Liver (tissue), 8 donors: ENCODE measurements at regions not wholly inside any gene's neighbourhood (a gene's known extent, or its start where the extent isn't known, plus 50 kb on each side); places are given as distances from the start of the nearest gene placed in this dataset.

Experiments used
- DNase-seq: peaks from one replicate; pipeline ENCODE4 v3.0.0-alpha.2; 2017; ENCODE audit warnings: low spot score
- H3K27ac ChIP-seq, 2 donors: one replicate each; pipeline ENCODE4 v1.7.0; 2013; ENCODE audit warnings: inconsistent platforms in 2 of 2, low read length in 2 of 2, control low read depth in 1 of 2, low read depth in 1 of 2, mild to moderate bottlenecking in 1 of 2
- H3K27me3 ChIP-seq, 4 donors: one replicate each; pipeline versions ENCODE4 v1.6.1 to v1.7.0; 2013; ENCODE audit warnings: low read length in 3 of 4, inconsistent platforms in 1 of 4, mild to moderate bottlenecking in 1 of 4, moderate library complexity in 1 of 4; ENCODE audit not compliant: control insufficient read depth in 4 of 4, insufficient read depth in 4 of 4
- H3K36me3 ChIP-seq, 4 donors: one replicate each; pipeline versions ENCODE4 v1.6.1 to v1.7.0; 2013; ENCODE audit warnings: low read length in 3 of 4, mild to moderate bottlenecking in 3 of 4, low read depth in 1 of 4, moderate library complexity in 1 of 4; ENCODE audit not compliant: control insufficient read depth in 4 of 4, insufficient read depth in 3 of 4
- H3K4me1 ChIP-seq, 4 donors: one replicate each; pipeline versions ENCODE4 v1.6.1 to v1.7.0; 2013; ENCODE audit warnings: low read length in 3 of 4, mild to moderate bottlenecking in 3 of 4, moderate library complexity in 1 of 4; ENCODE audit not compliant: control insufficient read depth in 4 of 4, insufficient read depth in 4 of 4
- H3K4me3 ChIP-seq, 3 donors: one replicate each; pipeline versions ENCODE4 v1.6.1 to v1.7.0; 2013; ENCODE audit warnings: low read length in 3 of 3, control low read depth in 1 of 3, low read depth in 1 of 3, mild to moderate bottlenecking in 1 of 3
- H3K9ac ChIP-seq, 2 donors: one replicate each; pipeline ENCODE4 v1.7.0; 2013; ENCODE audit warnings: low read length in 2 of 2, mild to moderate bottlenecking in 2 of 2, moderate library complexity in 2 of 2, control low read depth in 1 of 2, low read depth in 1 of 2
- H3K9me3 ChIP-seq, 4 donors: one replicate each; pipeline versions ENCODE4 v1.6.1 to v1.7.0; 2013; ENCODE audit warnings: low read length in 3 of 4; ENCODE audit not compliant: control insufficient read depth in 4 of 4
- ATF3 ChIP-seq: IDR thresholded peaks from 2 replicates; pipeline ENCODE4 v1.6.1; 2016; ENCODE audit warnings: antibody characterized with exemption
- EGR1 ChIP-seq, 2 donors: IDR thresholded peaks; 2 replicates each; pipeline ENCODE4 v1.6.1; 2016 to 2018; ENCODE audit warnings: antibody characterized with exemption in 2 of 2, low read depth in 2 of 2
- FOXA1 ChIP-seq: IDR thresholded peaks from 2 replicates; pipeline ENCODE4 v1.6.1; 2016; ENCODE audit warnings: antibody characterized with exemption
- FOXA2 ChIP-seq: IDR thresholded peaks from 2 replicates; pipeline ENCODE4 v1.6.1; 2016; ENCODE audit warnings: antibody characterized with exemption
- GABPA ChIP-seq, 2 donors: IDR thresholded peaks in 1 of 2; conservative IDR thresholded peaks in 1 of 2; 2 replicates each; pipeline ENCODE4 v1.6.1; 2016; ENCODE audit warnings: antibody characterized with exemption in 2 of 2, mild to moderate bottlenecking in 1 of 2, moderate library complexity in 1 of 2
- HNF4A ChIP-seq, 2 donors: conservative IDR thresholded peaks; 2 replicates each; pipeline ENCODE4 v1.6.1; 2016; ENCODE audit warnings: antibody characterized with exemption in 2 of 2, mild to moderate bottlenecking in 2 of 2
- HNF4G ChIP-seq: IDR thresholded peaks from 2 replicates; pipeline ENCODE4 v1.6.1; 2016; ENCODE audit warnings: antibody characterized with exemption
- JUND ChIP-seq, 2 donors: IDR thresholded peaks; 2 replicates each; pipeline ENCODE4 v1.6.1; 2016; ENCODE audit warnings: antibody characterized with exemption in 2 of 2
- NR2F2 ChIP-seq: IDR thresholded peaks from 2 replicates; pipeline ENCODE4 v1.6.1; 2016; ENCODE audit warnings: antibody characterized with exemption
- RAD21 ChIP-seq, 2 donors: IDR thresholded peaks; 2 replicates each; pipeline ENCODE4 v1.6.1; 2016; ENCODE audit warnings: antibody characterized with exemption in 2 of 2, mild to moderate bottlenecking in 2 of 2
- RXRA ChIP-seq, 2 donors: IDR thresholded peaks; 2 replicates each; pipeline ENCODE4 v1.6.1; 2017 to 2018; ENCODE audit warnings: antibody characterized with exemption in 2 of 2, mild to moderate bottlenecking in 1 of 2
- SP1 ChIP-seq: IDR thresholded peaks from 2 replicates; pipeline ENCODE4 v1.6.1; 2018; ENCODE audit warnings: antibody characterized with exemption, mild to moderate bottlenecking
- TAF1 ChIP-seq: conservative IDR thresholded peaks from 2 replicates; pipeline ENCODE4 v1.6.1; 2016; ENCODE audit warnings: antibody characterized with exemption, mild to moderate bottlenecking
- YY1 ChIP-seq: IDR thresholded peaks from 2 replicates; pipeline ENCODE4 v1.6.1; 2016; ENCODE audit warnings: antibody characterized with exemption, mild to moderate bottlenecking
- WGBS: extraction: QIAGEN DNeasy Blood & Tissue Kit; methylation state at CpG from one replicate; pipeline ENCODE4 v1.1.7; 2013; 5-methylcytosine and 5-hydroxymethylcytosine counted together
- TF ChIP-seq, protein P1 (sequence below): IDR thresholded peaks from 2 replicates; pipeline ENCODE4 v1.6.1; 2016; ENCODE audit warnings: antibody characterized with exemption, mild to moderate bottlenecking
- TF ChIP-seq, protein P2 (sequence below): IDR thresholded peaks from 2 replicates; pipeline ENCODE4 v1.6.1; 2016; ENCODE audit warnings: antibody characterized with exemption
- TF ChIP-seq, protein P3 (sequence below): IDR thresholded peaks from 2 replicates; pipeline ENCODE4 v1.6.1; 2016; ENCODE audit warnings: antibody characterized with exemption
- TF ChIP-seq, protein P4 (sequence below): fragments of 150-350 bp; IDR thresholded peaks from 2 replicates; pipeline ENCODE4 v1.5.1; 2017; ENCODE audit warnings: improper control_type of control experiment, low read depth, low read length; ENCODE audit not compliant: missing input control
- donor health status: healthy.
- donor health status: healthy.
- donor health status: healthy.
- donor health status: healthy.
- donor health status: healthy.

- 62% methylated on average over 4 of the region's 4 CpGs for WGBS
These were observed 170.6 kb upstream of the FAM9B start for GRCh38 chrX:9204560-9204959.

More at GRCh38 chrX:9204560-9204959, 170.6 kb upstream of the FAM9B start:
- no peak overlapping the region for H3K9ac ChIP-seq
- H3K9me3 ChIP-seq = no peaks in the 10 kb centered on the region
- TF ChIP-seq NR2F2 (no peak), EGR1 (IDR thresholded peaks at IDR 0.05; ENCODE audit: low read depth in 2 of 2) (no peak), YY1 (no peak), HNF4G (no peak), ATF3 (no peak), JUND (IDR thresholded peaks at IDR 0.05) (no peak), GABPA (IDR thresholded peaks at IDR 0.05 in 1 of 2, conservative IDR thresholded peaks at IDR 0.05 in 1 of 2) (no peak), TAF1 (no peak), RAD21 (IDR thresholded peaks at IDR 0.05) (no peak), FOXA1 (no peak), HNF4A (conservative IDR thresholded peaks at IDR 0.05) (no peak), FOXA2 (no peak), RXRA (IDR thresholded peaks at IDR 0.05) (no peak), SP1 (no peak)
- TF ChIP-seq, protein P1, sequence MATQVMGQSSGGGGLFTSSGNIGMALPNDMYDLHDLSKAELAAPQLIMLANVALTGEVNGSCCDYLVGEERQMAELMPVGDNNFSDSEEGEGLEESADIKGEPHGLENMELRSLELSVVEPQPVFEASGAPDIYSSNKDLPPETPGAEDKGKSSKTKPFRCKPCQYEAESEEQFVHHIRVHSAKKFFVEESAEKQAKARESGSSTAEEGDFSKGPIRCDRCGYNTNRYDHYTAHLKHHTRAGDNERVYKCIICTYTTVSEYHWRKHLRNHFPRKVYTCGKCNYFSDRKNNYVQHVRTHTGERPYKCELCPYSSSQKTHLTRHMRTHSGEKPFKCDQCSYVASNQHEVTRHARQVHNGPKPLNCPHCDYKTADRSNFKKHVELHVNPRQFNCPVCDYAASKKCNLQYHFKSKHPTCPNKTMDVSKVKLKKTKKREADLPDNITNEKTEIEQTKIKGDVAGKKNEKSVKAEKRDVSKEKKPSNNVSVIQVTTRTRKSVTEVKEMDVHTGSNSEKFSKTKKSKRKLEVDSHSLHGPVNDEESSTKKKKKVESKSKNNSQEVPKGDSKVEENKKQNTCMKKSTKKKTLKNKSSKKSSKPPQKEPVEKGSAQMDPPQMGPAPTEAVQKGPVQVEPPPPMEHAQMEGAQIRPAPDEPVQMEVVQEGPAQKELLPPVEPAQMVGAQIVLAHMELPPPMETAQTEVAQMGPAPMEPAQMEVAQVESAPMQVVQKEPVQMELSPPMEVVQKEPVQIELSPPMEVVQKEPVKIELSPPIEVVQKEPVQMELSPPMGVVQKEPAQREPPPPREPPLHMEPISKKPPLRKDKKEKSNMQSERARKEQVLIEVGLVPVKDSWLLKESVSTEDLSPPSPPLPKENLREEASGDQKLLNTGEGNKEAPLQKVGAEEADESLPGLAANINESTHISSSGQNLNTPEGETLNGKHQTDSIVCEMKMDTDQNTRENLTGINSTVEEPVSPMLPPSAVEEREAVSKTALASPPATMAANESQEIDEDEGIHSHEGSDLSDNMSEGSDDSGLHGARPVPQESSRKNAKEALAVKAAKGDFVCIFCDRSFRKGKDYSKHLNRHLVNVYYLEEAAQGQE = no peak
- TF ChIP-seq, protein P2, sequence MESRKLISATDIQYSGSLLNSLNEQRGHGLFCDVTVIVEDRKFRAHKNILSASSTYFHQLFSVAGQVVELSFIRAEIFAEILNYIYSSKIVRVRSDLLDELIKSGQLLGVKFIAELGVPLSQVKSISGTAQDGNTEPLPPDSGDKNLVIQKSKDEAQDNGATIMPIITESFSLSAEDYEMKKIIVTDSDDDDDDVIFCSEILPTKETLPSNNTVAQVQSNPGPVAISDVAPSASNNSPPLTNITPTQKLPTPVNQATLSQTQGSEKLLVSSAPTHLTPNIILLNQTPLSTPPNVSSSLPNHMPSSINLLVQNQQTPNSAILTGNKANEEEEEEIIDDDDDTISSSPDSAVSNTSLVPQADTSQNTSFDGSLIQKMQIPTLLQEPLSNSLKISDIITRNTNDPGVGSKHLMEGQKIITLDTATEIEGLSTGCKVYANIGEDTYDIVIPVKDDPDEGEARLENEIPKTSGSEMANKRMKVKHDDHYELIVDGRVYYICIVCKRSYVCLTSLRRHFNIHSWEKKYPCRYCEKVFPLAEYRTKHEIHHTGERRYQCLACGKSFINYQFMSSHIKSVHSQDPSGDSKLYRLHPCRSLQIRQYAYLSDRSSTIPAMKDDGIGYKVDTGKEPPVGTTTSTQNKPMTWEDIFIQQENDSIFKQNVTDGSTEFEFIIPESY = no peak
- TF ChIP-seq, protein P3, sequence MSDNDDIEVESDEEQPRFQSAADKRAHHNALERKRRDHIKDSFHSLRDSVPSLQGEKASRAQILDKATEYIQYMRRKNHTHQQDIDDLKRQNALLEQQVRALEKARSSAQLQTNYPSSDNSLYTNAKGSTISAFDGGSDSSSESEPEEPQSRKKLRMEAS = no peak
- TF ChIP-seq, protein P4, sequence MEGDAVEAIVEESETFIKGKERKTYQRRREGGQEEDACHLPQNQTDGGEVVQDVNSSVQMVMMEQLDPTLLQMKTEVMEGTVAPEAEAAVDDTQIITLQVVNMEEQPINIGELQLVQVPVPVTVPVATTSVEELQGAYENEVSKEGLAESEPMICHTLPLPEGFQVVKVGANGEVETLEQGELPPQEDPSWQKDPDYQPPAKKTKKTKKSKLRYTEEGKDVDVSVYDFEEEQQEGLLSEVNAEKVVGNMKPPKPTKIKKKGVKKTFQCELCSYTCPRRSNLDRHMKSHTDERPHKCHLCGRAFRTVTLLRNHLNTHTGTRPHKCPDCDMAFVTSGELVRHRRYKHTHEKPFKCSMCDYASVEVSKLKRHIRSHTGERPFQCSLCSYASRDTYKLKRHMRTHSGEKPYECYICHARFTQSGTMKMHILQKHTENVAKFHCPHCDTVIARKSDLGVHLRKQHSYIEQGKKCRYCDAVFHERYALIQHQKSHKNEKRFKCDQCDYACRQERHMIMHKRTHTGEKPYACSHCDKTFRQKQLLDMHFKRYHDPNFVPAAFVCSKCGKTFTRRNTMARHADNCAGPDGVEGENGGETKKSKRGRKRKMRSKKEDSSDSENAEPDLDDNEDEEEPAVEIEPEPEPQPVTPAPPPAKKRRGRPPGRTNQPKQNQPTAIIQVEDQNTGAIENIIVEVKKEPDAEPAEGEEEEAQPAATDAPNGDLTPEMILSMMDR = no peak
- no peaks in the 10 kb centered on the region for H3K27me3 ChIP-seq
- peaks cover 0 to 2% (median 0%) of the 10 kb centered on the region in 4 donors for H3K4me1 ChIP-seq
- no peak overlapping the region for H3K27ac ChIP-seq
- H3K36me3 ChIP-seq = no peaks in the 10 kb centered on the region
- no peak for DNase-seq
- no peak overlapping the region for H3K4me3 ChIP-seq
